Right atrium auricular region (tissue), 2 donors: ENCODE measurements at regions not wholly inside any gene's neighbourhood (a gene's known extent, or its start where the extent isn't known, plus 50 kb on each side); places are given as distances from the start of the nearest gene placed in this dataset.

ENCODE experiments used
- DNase-seq: peaks from one replicate; pipeline ENCODE4 v3.0.0-alpha.2; 2019; ENCODE audit warnings: low spot score
- H3K27ac ChIP-seq, 2 donors: fragments of 200-600 bp; sonication (generic); 1 replicate in 1 of 2; 2 replicates in 1 of 2; pipeline ENCODE4 v1.5.1; 2016 to 2019
- H3K27me3 ChIP-seq, 2 donors: fragments of 200-600 bp; sonication (generic); one replicate each; pipeline versions ENCODE4 v1.5.1 to v1.6.0; 2017 to 2019
- H3K36me3 ChIP-seq: fragments of 200-600 bp; sonication (generic); one replicate; pipeline ENCODE4 v1.5.1; 2016
- H3K4me1 ChIP-seq, 2 donors: fragments of 200-600 bp; sonication (generic); one replicate each; pipeline versions ENCODE4 v1.5.1 to v1.6.0; 2017 to 2019
- H3K4me3 ChIP-seq, 2 donors: fragments of 200-600 bp; sonication (generic); 1 replicate in 1 of 2; 2 replicates in 1 of 2; pipeline ENCODE4 v1.5.1; 2017 to 2019; ENCODE audit warnings: mild to moderate bottlenecking in 1 of 2, moderate library complexity in 1 of 2
- H3K9me3 ChIP-seq, 2 donors: fragments of 200-600 bp; sonication (generic); one replicate each; pipeline ENCODE4 v1.5.1; 2019
- CTCF ChIP-seq, 2 donors: fragments of 200-600 bp; sonication (generic); IDR thresholded peaks; one replicate each; pipeline ENCODE4 v1.5.1; 2019; ENCODE audit warnings: antibody characterized with exemption in 2 of 2

- H3K36me3 ChIP-seq: no peaks in the 10 kb centered on the region
- H3K4me1 ChIP-seq: no peaks in the 10 kb centered on the region
- no peak for TF ChIP-seq CTCF (IDR thresholded peaks at IDR 0.05)
- DNase-seq: no peak
- H3K9me3 ChIP-seq: peaks cover 2 to 6% of the 10 kb centered on the region in 2 donors
- no peak overlapping the region for H3K4me3 ChIP-seq
- H3K27me3 ChIP-seq: no peaks in the 10 kb centered on the region
- no peak overlapping the region for H3K27ac ChIP-seq
These were observed 142.4 kb upstream of the RUNX3 start for GRCh38 chr1:25072461-25072860.

GRCh38 chr1:25068829-25069228 is 138.8 kb upstream of the RUNX3 start:
- Histone ChIP-seq H3K4me3 (no peak overlapping the region), H3K9me3 (no peaks in the 10 kb centered on the region), H3K27me3 (no peaks in the 10 kb centered on the region), H3K4me1 (peaks cover 0 to 5% of the 10 kb centered on the region in 2 donors), H3K27ac (no peak overlapping the region), H3K36me3 (no peaks in the 10 kb centered on the region)
- TF ChIP-seq CTCF (IDR thresholded peaks at IDR 0.05): no peak
- DNase-seq: no peak

- Histone ChIP-seq H3K27ac (no peak overlapping the region), H3K27me3 (no peaks in the 10 kb centered on the region), H3K4me1 (peaks cover 0 to 5% of the 10 kb centered on the region in 2 donors), H3K4me3 (no peak overlapping the region), H3K36me3 (no peaks in the 10 kb centered on the region), H3K9me3 (no peaks in the 10 kb centered on the region)
- no peak for TF ChIP-seq CTCF (IDR thresholded peaks at IDR 0.05)
- no peak for DNase-seq
These were observed 138.2 kb upstream of the RUNX3 start for GRCh38 chr1:25068316-25068715.

GRCh38 chr1:25067518-25068251 is 137.6 kb upstream of the RUNX3 start:
- Histone ChIP-seq H3K9me3 (no peaks in the 10 kb centered on the region), H3K27me3 (no peaks in the 10 kb centered on the region), H3K27ac (no peak overlapping the region), H3K4me1 (peaks cover 0 to 5% of the 10 kb centered on the region in 2 donors), H3K36me3 (no peaks in the 10 kb centered on the region), H3K4me3 (no peak overlapping the region)
- no peak for DNase-seq
- no peak for TF ChIP-seq CTCF (IDR thresholded peaks at IDR 0.05)

GRCh38 chr1:25066731-25067517 is 136.8 kb upstream of the RUNX3 start:
- Histone ChIP-seq H3K36me3 (no peaks in the 10 kb centered on the region), H3K4me3 (no peak overlapping the region), H3K9me3 (no peaks in the 10 kb centered on the region), H3K27ac (no peak overlapping the region), H3K4me1 (peaks cover 0 to 5% of the 10 kb centered on the region in 2 donors), H3K27me3 (no peaks in the 10 kb centered on the region)
- DNase-seq: no peak
- TF ChIP-seq CTCF (IDR thresholded peaks at IDR 0.05): no peak
